DND-41 (cell line): ENCODE measurements at regions not wholly inside any gene's neighbourhood (a gene's known extent, or its start where the extent isn't known, plus 50 kb on each side); places are given as distances from the start of the nearest gene placed in this dataset.

Experiments
- ATAC-seq: fragments of 200-7000 bp; cut with Tn5 transposase; 3 replicates; pipeline ENCODE4 v1.9.1; 2021; ENCODE audit warnings: low read depth; ENCODE audit not compliant: insufficient read depth
- DNase-seq: peaks from one replicate; pipeline ENCODE4 v3.0.0-alpha.2; 2020
- H2AFZ ChIP-seq: 2 replicates; pipeline ENCODE4 v1.6.0; 2012; ENCODE audit warnings: low read depth, low read length
- H3K27ac ChIP-seq: 2 replicates; pipeline ENCODE4 v1.5.1; 2012; ENCODE audit warnings: low read length, inconsistent platforms
- H3K27me3 ChIP-seq: fragments of 200-600 bp; sonication (generic); 2 replicates; pipeline ENCODE4 v1.6.0; 2012; ENCODE audit warnings: low read length, mild to moderate bottlenecking, inconsistent platforms; ENCODE audit not compliant: insufficient read depth, poor library complexity
- H3K36me3 ChIP-seq: 2 replicates; pipeline ENCODE4 v1.5.1; 2012; ENCODE audit warnings: low read length, inconsistent platforms; ENCODE audit not compliant: insufficient read depth
- H3K4me1 ChIP-seq: 2 replicates; pipeline ENCODE4 v1.5.1; 2012; ENCODE audit warnings: mild to moderate bottlenecking, low read length; ENCODE audit not compliant: insufficient read depth
- H3K4me2 ChIP-seq: 2 replicates; pipeline ENCODE4 v1.6.0; 2012; ENCODE audit warnings: mild to moderate bottlenecking, moderate library complexity, low read length, inconsistent platforms; ENCODE audit not compliant: insufficient read depth
- H3K4me3 ChIP-seq, 2 experiments: fragments of 200-600 bp in 1 of 2; shearing (Covaris generic) in 1 of 2; 2 replicates each; pipeline ENCODE4 v1.5.1; 2012 to 2016; ENCODE audit warnings: inconsistent platforms in 2 of 2, low read length in 2 of 2, mild to moderate bottlenecking in 2 of 2, low read depth in 1 of 2, moderate library complexity in 1 of 2
- H3K79me2 ChIP-seq: 2 replicates; pipeline ENCODE4 v1.6.0; 2012; ENCODE audit warnings: low read length, inconsistent platforms; ENCODE audit not compliant: insufficient read depth
- H3K9ac ChIP-seq: 2 replicates; pipeline ENCODE4 v1.6.0; 2012; ENCODE audit warnings: low read depth, mild to moderate bottlenecking, inconsistent platforms, low read length, moderate library complexity
- H3K9me3 ChIP-seq: 2 replicates; pipeline ENCODE4 v1.5.1; 2012; ENCODE audit warnings: low read length, moderate library complexity, mild to moderate bottlenecking, inconsistent platforms; ENCODE audit not compliant: insufficient read depth, severe bottlenecking
- H4K20me1 ChIP-seq: 2 replicates; pipeline ENCODE4 v1.6.0; 2012; ENCODE audit warnings: low read length; ENCODE audit not compliant: insufficient read depth
- CTCF ChIP-seq: IDR thresholded peaks from 2 replicates; pipeline ENCODE4 v1.5.1; 2012; ENCODE audit warnings: borderline replicate concordance, low read length, moderate library complexity, mild to moderate bottlenecking; ENCODE audit not compliant: poor library complexity, severe bottlenecking; ENCODE audit errors: extremely low read depth
- EZH2 ChIP-seq: IDR thresholded peaks from 3 replicates; pipeline ENCODE4 v1.6.1; 2012; ENCODE audit warnings: borderline replicate concordance, low read depth, mild to moderate bottlenecking, moderate library complexity, low read length, inconsistent platforms; ENCODE audit not compliant: severe bottlenecking

GRCh38 chr13:90857921-90858320 is 489.6 kb upstream of the MIR17HG start:
- Histone ChIP-seq H4K20me1 (no peaks in the 10 kb centered on the region), H3K79me2 (no peaks in the 10 kb centered on the region), H3K4me1 (no peaks in the 10 kb centered on the region), H3K4me2 (no peak overlapping the region), H3K27ac (no peak overlapping the region), H3K9ac (no peak overlapping the region), H3K27me3 (no peaks in the 10 kb centered on the region), H3K36me3 (no peaks in the 10 kb centered on the region), H3K4me3 (no peak overlapping the region), H2AFZ (no peak overlapping the region), H3K9me3 (no peaks in the 10 kb centered on the region)
- DNase-seq (no peak), ATAC-seq (no peak)
- TF ChIP-seq EZH2 (no peak), CTCF (no peak)

- Histone ChIP-seq H3K9ac (no peak overlapping the region), H3K4me1 (no peaks in the 10 kb centered on the region), H3K27ac (no peak overlapping the region), H3K36me3 (no peaks in the 10 kb centered on the region), H3K4me3 (no peak overlapping the region), H3K9me3 (no peaks in the 10 kb centered on the region), H3K27me3 (no peaks in the 10 kb centered on the region), H2AFZ (no peak overlapping the region), H4K20me1 (no peaks in the 10 kb centered on the region), H3K4me2 (no peak overlapping the region), H3K79me2 (no peaks in the 10 kb centered on the region)
- DNase-seq = no peak
- TF ChIP-seq EZH2 (no peak), CTCF (no peak)
- no peak for ATAC-seq
These were observed 481.5 kb upstream of the MIR17HG start for GRCh38 chr13:90866006-90866405.

- Histone ChIP-seq H3K4me1 (no peaks in the 10 kb centered on the region), H3K27ac (no peak overlapping the region), H3K9me3 (no peaks in the 10 kb centered on the region), H3K36me3 (no peaks in the 10 kb centered on the region), H4K20me1 (no peaks in the 10 kb centered on the region), H3K9ac (no peak overlapping the region), H3K27me3 (no peaks in the 10 kb centered on the region), H3K79me2 (no peaks in the 10 kb centered on the region), H2AFZ (no peak overlapping the region), H3K4me3 (no peak overlapping the region), H3K4me2 (no peak overlapping the region)
- peak; percentile 48 for DNase-seq
- no peak for TF ChIP-seq EZH2
- TF ChIP-seq CTCF = peak; percentile 76
- ATAC-seq = peak; percentile 79; the same call in 2 of the 3 replicates
These were observed 480.2 kb upstream of the MIR17HG start for GRCh38 chr13:90867336-90867683.
